ENCODE measurements at regions not wholly inside any gene's neighbourhood (a gene's known extent, or its start where the extent isn't known, plus 50 kb on each side); places are given as distances from the start of the nearest gene placed in this dataset.

GRCh38 chr5:94017579-94017978, 276.2 kb upstream of the POU5F2 start:
- Mint-ChIP-seq H3K27me3 (ENCODE audit: low read depth) (no peaks in the 10 kb centered on the region), H3K9me3 (peaks cover 19 to 31% of the 10 kb centered on the region in 2 experiments), H3K4me3 (no peak overlapping the region), H3K36me3 (ENCODE audit: insufficient read depth in 1 of 3, low read depth in 3 of 3) (peaks cover 22 to 31% (median 30%) of the 10 kb centered on the region in 3 experiments), H3K27ac (no peak overlapping the region), H3K4me1 (peaks cover 4% of the 10 kb centered on the region in 2 experiments)
- no peak overlapping the region for H2AFZ ChIP-seq (ENCODE audit: low read length)
- no peak overlapping the region for H3T11ph ChIP-seq (ENCODE audit: low read length)
- TF ChIP-seq CTCF (conservative IDR thresholded peaks at IDR 0.05) = no peak
- no peak overlapping the region for H3K27ac ChIP-seq (ENCODE audit: insufficient read length, low read depth, low read length)
- no peak overlapping the region for H4K91ac ChIP-seq (ENCODE audit: insufficient read length, low read depth, low read length)
- no peaks in the 10 kb centered on the region for H4K20me1 ChIP-seq (ENCODE audit: control insufficient read depth, insufficient read depth, insufficient read length)
- H3K79me2 ChIP-seq (ENCODE audit: insufficient read depth, low read length) = no peaks in the 10 kb centered on the region
- WGBS (ENCODE audit: extremely low coverage, insufficient read length, low lambda C conversion rate) = no CpG with 5 or more reads among the region's 2 CpGs
- H3K27me3 ChIP-seq (ENCODE audit: insufficient read depth, low read length) = no peaks in the 10 kb centered on the region
- no peak overlapping the region for H3K4ac ChIP-seq (ENCODE audit: low read depth, low read length)
- H3K56ac ChIP-seq (ENCODE audit: insufficient read length, low read depth, low read length) = no peak overlapping the region
- H3K9ac ChIP-seq (ENCODE audit: extremely low read depth, insufficient read length, low read length) = no peak overlapping the region
- H4K8ac ChIP-seq (replicated peaks; ENCODE audit: insufficient read length, low read depth, low read length) = no peak overlapping the region
- H3K18ac ChIP-seq (ENCODE audit: insufficient read length, low read depth, low read length) = no peak overlapping the region
- H2AK5ac ChIP-seq (ENCODE audit: insufficient read length, low read length) = no peak overlapping the region
- no peak overlapping the region for H2BK15ac ChIP-seq (ENCODE audit: low read depth, low read length)
- no peak overlapping the region for H3K23ac ChIP-seq (ENCODE audit: insufficient read length, low read depth, low read length)
- no peak overlapping the region for H3K14ac ChIP-seq (ENCODE audit: insufficient read depth, low read length)
- no peak overlapping the region for H2BK5ac ChIP-seq (ENCODE audit: insufficient read length, low read length)
- no peak overlapping the region for H2BK120ac ChIP-seq (ENCODE audit: low read depth, low read length, poor library complexity, severe bottlenecking)
- H3K23me2 ChIP-seq (ENCODE audit: insufficient read length, low read depth, low read length, poor library complexity, severe bottlenecking) = no peaks in the 10 kb centered on the region
- no peak overlapping the region for H4K5ac ChIP-seq (ENCODE audit: insufficient read length, low read depth, low read length)
- no peak overlapping the region for H2BK20ac ChIP-seq (ENCODE audit: low read depth, low read length, poor library complexity, severe bottlenecking)
- H3K79me1 ChIP-seq (ENCODE audit: insufficient read depth, low read depth, low read length, poor library complexity, severe bottlenecking) = no peaks in the 10 kb centered on the region
- H3K4me1 ChIP-seq (ENCODE audit: insufficient read depth, low read length) = no peaks in the 10 kb centered on the region
- no peak overlapping the region for H2BK12ac ChIP-seq (ENCODE audit: insufficient read length, low read depth, low read length)
- no peak for DNase-seq
- H3K9me3 ChIP-seq (ENCODE audit: control insufficient read depth, low read depth, low read length) = no peaks in the 10 kb centered on the region
- no peak overlapping the region for H3K4me2 ChIP-seq (ENCODE audit: insufficient read depth, insufficient read length, low read length)

Measured in H9 (cell line).